ENCODE measurements at regions not wholly inside any gene's neighbourhood (a gene's known extent, or its start where the extent isn't known, plus 50 kb on each side); places are given as distances from the start of the nearest gene placed in this dataset.
"Not testable (repeated sequence)": the region's sequence is repeated elsewhere in the genome, so short reads cannot be mapped to it uniquely, and the experiment has no call there.

DNA sequence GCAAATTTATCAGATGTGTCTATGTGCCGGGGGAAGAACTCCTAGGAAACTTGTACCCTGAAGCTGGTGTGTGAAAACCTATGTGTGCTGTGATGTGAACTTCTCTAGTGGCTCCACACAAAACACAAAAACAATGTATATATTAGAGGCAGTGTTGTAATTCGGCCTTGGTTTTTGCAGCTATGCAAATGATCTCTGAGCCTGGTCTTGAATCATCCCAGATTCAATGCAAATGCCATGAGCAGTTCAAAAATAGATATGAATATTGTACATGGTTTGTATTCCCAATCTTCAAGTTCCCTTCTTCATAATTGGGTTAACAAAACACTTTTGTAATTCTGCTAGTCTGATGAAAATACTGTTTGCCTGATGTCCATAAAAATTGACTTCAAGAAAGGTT is 152.6 kb downstream of the MFSD1 start:
- Histone ChIP-seq H3K9me2 (no peaks in the 10 kb centered on the region), H3K79me2 (ENCODE audit: insufficient read depth) (no peaks in the 10 kb centered on the region), H3K36me3 (replicated peaks in 1 of 2; ENCODE audit: control insufficient read depth in 1 of 2, insufficient read depth in 2 of 2, low read length in 1 of 2) (no peaks in the 10 kb centered on the region), H3K4me1 (ENCODE audit: control insufficient read depth in 1 of 2, insufficient read depth in 2 of 2, low read depth in 1 of 2, low read length in 1 of 2) (no peaks in the 10 kb centered on the region), H4K20me1 (ENCODE audit: insufficient read depth) (no peaks in the 10 kb centered on the region), H3K4me2 (no peak overlapping the region), H2AFZ (ENCODE audit: low read depth) (no peak overlapping the region), H3K9ac (no peak overlapping the region), H3K27ac (ENCODE audit: low read depth in 2 of 2, low read length in 1 of 2) (no peak overlapping the region), H3K9me3 (no peaks in the 10 kb centered on the region), H3K4me3 (ENCODE audit: low read depth in 2 of 2, low read length in 1 of 2) (no peak overlapping the region), H3K27me3 (ENCODE audit: insufficient read depth) (no peaks in the 10 kb centered on the region), H3F3A (replicated peaks; ENCODE audit: insufficient read depth) (no peaks in the 10 kb centered on the region)
- TF ChIP-seq, protein P1, sequence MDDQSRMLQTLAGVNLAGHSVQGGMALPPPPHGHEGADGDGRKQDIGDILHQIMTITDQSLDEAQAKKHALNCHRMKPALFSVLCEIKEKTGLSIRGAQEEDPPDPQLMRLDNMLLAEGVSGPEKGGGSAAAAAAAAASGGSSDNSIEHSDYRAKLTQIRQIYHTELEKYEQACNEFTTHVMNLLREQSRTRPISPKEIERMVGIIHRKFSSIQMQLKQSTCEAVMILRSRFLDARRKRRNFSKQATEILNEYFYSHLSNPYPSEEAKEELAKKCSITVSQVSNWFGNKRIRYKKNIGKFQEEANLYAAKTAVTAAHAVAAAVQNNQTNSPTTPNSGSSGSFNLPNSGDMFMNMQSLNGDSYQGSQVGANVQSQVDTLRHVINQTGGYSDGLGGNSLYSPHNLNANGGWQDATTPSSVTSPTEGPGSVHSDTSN (IDR thresholded peaks at IDR 0.05) = no peak
- TF ChIP-seq RAD21 (IDR thresholded peaks at IDR 0.05; ENCODE audit: low read length) = no peak
- TF ChIP-seq FOXM1 (IDR thresholded peaks at IDR 0.05; ENCODE audit: low read depth) = no peak
- no peak for TF ChIP-seq SIN3A (IDR thresholded peaks at IDR 0.05; ENCODE audit: borderline replicate concordance, low read depth, low read length)
- TF ChIP-seq NFIC (IDR thresholded peaks at IDR 0.05; ENCODE audit: borderline replicate concordance) = no peak
- no peak for TF ChIP-seq POLR2AphosphoS5 (IDR thresholded peaks at IDR 0.05; ENCODE audit: low read depth, low read length)
- TF ChIP-seq TAF1 (IDR thresholded peaks at IDR 0.05; ENCODE audit: borderline replicate concordance, low read depth, low read length) = no peak
- TF ChIP-seq CHD2 (IDR thresholded peaks at IDR 0.05; ENCODE audit: low read length, partially characterized antibody) = no peak
- no peak for TF ChIP-seq GATA2 (CRISPR knock-in tag; IDR thresholded peaks at IDR 0.05)
- TF ChIP-seq, protein P2, sequence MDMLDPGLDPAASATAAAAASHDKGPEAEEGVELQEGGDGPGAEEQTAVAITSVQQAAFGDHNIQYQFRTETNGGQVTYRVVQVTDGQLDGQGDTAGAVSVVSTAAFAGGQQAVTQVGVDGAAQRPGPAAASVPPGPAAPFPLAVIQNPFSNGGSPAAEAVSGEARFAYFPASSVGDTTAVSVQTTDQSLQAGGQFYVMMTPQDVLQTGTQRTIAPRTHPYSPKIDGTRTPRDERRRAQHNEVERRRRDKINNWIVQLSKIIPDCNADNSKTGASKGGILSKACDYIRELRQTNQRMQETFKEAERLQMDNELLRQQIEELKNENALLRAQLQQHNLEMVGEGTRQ (IDR thresholded peaks at IDR 0.05; ENCODE audit: borderline replicate concordance, low read depth, low read length) = no peak
- no peak for TF ChIP-seq SMC3 (IDR thresholded peaks at IDR 0.05; ENCODE audit: low read depth, low read length)
- TF ChIP-seq, protein P3, sequence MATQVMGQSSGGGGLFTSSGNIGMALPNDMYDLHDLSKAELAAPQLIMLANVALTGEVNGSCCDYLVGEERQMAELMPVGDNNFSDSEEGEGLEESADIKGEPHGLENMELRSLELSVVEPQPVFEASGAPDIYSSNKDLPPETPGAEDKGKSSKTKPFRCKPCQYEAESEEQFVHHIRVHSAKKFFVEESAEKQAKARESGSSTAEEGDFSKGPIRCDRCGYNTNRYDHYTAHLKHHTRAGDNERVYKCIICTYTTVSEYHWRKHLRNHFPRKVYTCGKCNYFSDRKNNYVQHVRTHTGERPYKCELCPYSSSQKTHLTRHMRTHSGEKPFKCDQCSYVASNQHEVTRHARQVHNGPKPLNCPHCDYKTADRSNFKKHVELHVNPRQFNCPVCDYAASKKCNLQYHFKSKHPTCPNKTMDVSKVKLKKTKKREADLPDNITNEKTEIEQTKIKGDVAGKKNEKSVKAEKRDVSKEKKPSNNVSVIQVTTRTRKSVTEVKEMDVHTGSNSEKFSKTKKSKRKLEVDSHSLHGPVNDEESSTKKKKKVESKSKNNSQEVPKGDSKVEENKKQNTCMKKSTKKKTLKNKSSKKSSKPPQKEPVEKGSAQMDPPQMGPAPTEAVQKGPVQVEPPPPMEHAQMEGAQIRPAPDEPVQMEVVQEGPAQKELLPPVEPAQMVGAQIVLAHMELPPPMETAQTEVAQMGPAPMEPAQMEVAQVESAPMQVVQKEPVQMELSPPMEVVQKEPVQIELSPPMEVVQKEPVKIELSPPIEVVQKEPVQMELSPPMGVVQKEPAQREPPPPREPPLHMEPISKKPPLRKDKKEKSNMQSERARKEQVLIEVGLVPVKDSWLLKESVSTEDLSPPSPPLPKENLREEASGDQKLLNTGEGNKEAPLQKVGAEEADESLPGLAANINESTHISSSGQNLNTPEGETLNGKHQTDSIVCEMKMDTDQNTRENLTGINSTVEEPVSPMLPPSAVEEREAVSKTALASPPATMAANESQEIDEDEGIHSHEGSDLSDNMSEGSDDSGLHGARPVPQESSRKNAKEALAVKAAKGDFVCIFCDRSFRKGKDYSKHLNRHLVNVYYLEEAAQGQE (IDR thresholded peaks at IDR 0.05; ENCODE audit: low read depth, low read length) = no peak
- TF ChIP-seq RXRA (IDR thresholded peaks at IDR 0.05; ENCODE audit: borderline replicate concordance, low read depth) = no peak
- no peak for TF ChIP-seq GABPA (IDR thresholded peaks at IDR 0.05; ENCODE audit: low read depth)
- TF ChIP-seq ELF1 (IDR thresholded peaks at IDR 0.05) = no peak
- TF ChIP-seq TCF12 (IDR thresholded peaks at IDR 0.05) = no peak
- TF ChIP-seq YY1 (IDR thresholded peaks at IDR 0.05; ENCODE audit: low read depth) = no peak
- TF ChIP-seq, protein P4, sequence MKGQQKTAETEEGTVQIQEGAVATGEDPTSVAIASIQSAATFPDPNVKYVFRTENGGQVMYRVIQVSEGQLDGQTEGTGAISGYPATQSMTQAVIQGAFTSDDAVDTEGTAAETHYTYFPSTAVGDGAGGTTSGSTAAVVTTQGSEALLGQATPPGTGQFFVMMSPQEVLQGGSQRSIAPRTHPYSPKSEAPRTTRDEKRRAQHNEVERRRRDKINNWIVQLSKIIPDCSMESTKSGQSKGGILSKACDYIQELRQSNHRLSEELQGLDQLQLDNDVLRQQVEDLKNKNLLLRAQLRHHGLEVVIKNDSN (IDR thresholded peaks at IDR 0.05; ENCODE audit: borderline replicate concordance, low read depth) = no peak
- no peak for TF ChIP-seq MXI1 (IDR thresholded peaks at IDR 0.05; ENCODE audit: low read depth, low read length)
- DNase-seq = no peak
- 42% methylated on average over 2 of the region's 2 CpGs for WGBS (ENCODE audit: low lambda C conversion rate)
- CTCF ChIA-PET = interaction anchor here (0.8 kb wide), 1 partner anchor 11 kb away, joined by 3 read pairs; no protein-coding TSS in a partner anchor
- POLR2A ChIA-PET = no interaction called here

DNA sequence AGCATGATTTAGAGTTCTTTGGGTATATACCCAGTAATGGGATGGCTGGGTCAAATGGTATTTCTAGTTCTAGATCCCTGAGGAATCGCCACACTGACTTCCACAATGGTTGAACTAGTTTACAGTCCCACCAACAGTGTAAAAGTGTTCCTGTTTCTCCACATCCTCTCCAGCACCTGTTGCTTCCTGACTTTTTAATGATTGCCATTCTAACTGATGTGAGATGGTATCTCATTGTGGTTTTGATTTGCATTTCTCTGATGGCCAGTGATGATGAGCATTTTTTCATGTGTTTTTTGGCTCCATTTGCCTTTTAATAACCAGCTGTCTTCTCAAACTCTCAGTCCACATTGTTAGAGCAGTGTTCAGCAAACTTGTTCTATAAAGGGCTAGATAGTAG is 155.9 kb downstream of the MFSD1 start:
- POLR2A ChIA-PET; H3K4me2 ChIP-seq; CTCF ChIA-PET; H3K27ac ChIP-seq (ENCODE audit: low read depth in 2 of 2, low read length in 1 of 2); H3K36me3 ChIP-seq (replicated peaks in 1 of 2; ENCODE audit: control insufficient read depth in 1 of 2, insufficient read depth in 2 of 2, low read length in 1 of 2); H3K27me3 ChIP-seq (ENCODE audit: insufficient read depth); H3K9me3 ChIP-seq; DNase-seq; H3K4me3 ChIP-seq (ENCODE audit: low read depth in 2 of 2, low read length in 1 of 2); H3K9ac ChIP-seq; H3K79me2 ChIP-seq (ENCODE audit: insufficient read depth); H3F3A ChIP-seq (replicated peaks; ENCODE audit: insufficient read depth); H3K4me1 ChIP-seq (ENCODE audit: control insufficient read depth in 1 of 2, insufficient read depth in 2 of 2, low read depth in 1 of 2, low read length in 1 of 2); H2AFZ ChIP-seq (ENCODE audit: low read depth); H4K20me1 ChIP-seq (ENCODE audit: insufficient read depth); H3K9me2 ChIP-seq: not testable (repeated sequence)
- WGBS (ENCODE audit: low lambda C conversion rate) = no CpG with 5 or more reads among the region's 1 CpG
